HG03520 (cell line): ENCODE measurements at regions not wholly inside any gene's neighbourhood (a gene's known extent, or its start where the extent isn't known, plus 50 kb on each side); places are given as distances from the start of the nearest gene placed in this dataset.
A peak's percentile ranks its signal among the peaks of the same experiment; 100 is the strongest.

Source experiments
- ATAC-seq: cut with Tn5 transposase; IDR thresholded peaks from one replicate; pipeline ENCODE4 v1.9.1; 2021; ENCODE audit warnings: mild to moderate bottlenecking, moderate library complexity; ENCODE audit not compliant: unreplicated experiment

GRCh38 chr7:21084286-21084685 is 297.6 kb upstream of the SP8 start:
- ATAC-seq, result no peak

GRCh38 chr7:21086688-21087087 is 300.0 kb upstream of the SP8 start:
- ATAC-seq, result no peak

- ATAC-seq, result no peak
Observed at GRCh38 chr7:21089653-21090052, 303.0 kb upstream of the SP8 start.

- no peak for ATAC-seq
Observed at GRCh38 chr7:21092766-21093702, 306.3 kb upstream of the SP8 start.

- ATAC-seq, result no peak
Observed at GRCh38 chr7:21094589-21094988, 307.9 kb upstream of the SP8 start.

- peak; percentile 67 for ATAC-seq
Observed at GRCh38 chr7:21099432-21099831, 312.7 kb upstream of the SP8 start.

- no peak for ATAC-seq
Observed at GRCh38 chr7:21099955-21100354, 313.3 kb upstream of the SP8 start.

- ATAC-seq, result no peak
Observed at GRCh38 chr7:21101541-21101940, 314.9 kb upstream of the SP8 start.

GRCh38 chr7:21103426-21104123 is 316.9 kb upstream of the SP8 start:
- ATAC-seq, result no peak

GRCh38 chr7:21104124-21104500 is 317.4 kb upstream of the SP8 start:
- no peak for ATAC-seq

- no peak for ATAC-seq
Observed at GRCh38 chr7:21106296-21106732, 319.6 kb upstream of the SP8 start.

- no peak for ATAC-seq
Observed at GRCh38 chr7:21107101-21107500, 320.4 kb upstream of the SP8 start.

- ATAC-seq, result no peak
Observed at GRCh38 chr7:21108182-21108581, 319.7 kb upstream of the SP4 start.

- ATAC-seq, result no peak
Observed at GRCh38 chr7:21113609-21114415, 314.1 kb upstream of the SP4 start.

GRCh38 chr7:21123586-21123985 is 304.3 kb upstream of the SP4 start:
- no peak for ATAC-seq

GRCh38 chr7:21125297-21125696 is 302.6 kb upstream of the SP4 start:
- ATAC-seq, result no peak

GRCh38 chr7:21128062-21128817 is 299.6 kb upstream of the SP4 start:
- ATAC-seq, result no peak

GRCh38 chr7:21131897-21132296 is 296.0 kb upstream of the SP4 start:
- no peak for ATAC-seq

GRCh38 chr7:21134631-21135030 is 293.3 kb upstream of the SP4 start:
- ATAC-seq, result no peak

GRCh38 chr7:21135437-21135836 is 292.4 kb upstream of the SP4 start:
- no peak for ATAC-seq

- ATAC-seq, result no peak
Observed at GRCh38 chr7:21137640-21138039, 290.2 kb upstream of the SP4 start.
